ENCODE measurements at regions not wholly inside any gene's neighbourhood (a gene's known extent, or its start where the extent isn't known, plus 50 kb on each side); places are given as distances from the start of the nearest gene placed in this dataset.
"Not testable (repeated sequence)": the region's sequence is repeated elsewhere in the genome, so short reads cannot be mapped to it uniquely, and the experiment has no call there.

- Mint-ChIP-seq H3K4me3 (ENCODE audit: unreplicated experiment) (no peak overlapping the region), H3K9me3 (ENCODE audit: low read depth) (peaks cover 23% of the 10 kb centered on the region), H3K27me3 (ENCODE audit: low read depth) (no peaks in the 10 kb centered on the region), H3K4me1 (ENCODE audit: low read depth) (peaks cover 8% of the 10 kb centered on the region), H3K27ac (ENCODE audit: unreplicated experiment) (no peak overlapping the region), H3K36me3 (ENCODE audit: low read depth) (no peaks in the 10 kb centered on the region)
- DNase-seq (ENCODE audit: low spot score) = no peak
- TF ChIP-seq CTCF (IDR thresholded peaks at IDR 0.05) = no peak
These were observed 892.8 kb upstream of the MDGA2 start for GRCh38 chr14:48568252-48568651.

DNA sequence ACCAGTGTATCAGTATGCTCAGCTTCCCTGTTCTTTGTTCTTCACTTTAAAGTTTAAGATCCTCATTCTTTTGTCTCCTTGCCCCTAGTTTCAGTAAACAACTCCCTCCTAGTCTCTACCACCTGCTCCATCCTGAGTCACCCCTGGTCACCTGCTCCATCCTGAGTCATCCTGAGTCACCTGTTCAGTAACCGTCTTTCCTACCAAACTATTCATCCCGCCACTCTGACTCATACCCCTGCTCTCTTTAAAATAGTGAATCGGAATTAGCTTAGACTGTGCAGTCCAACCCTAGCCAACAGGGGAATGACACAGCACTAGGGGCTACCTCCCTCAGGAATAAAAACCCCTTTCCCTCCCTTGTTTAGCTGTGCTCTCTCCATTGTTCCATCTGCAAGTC, 888.1 kb upstream of the MDGA2 start:
- no peaks in the 10 kb centered on the region for H3K36me3 Mint-ChIP-seq (ENCODE audit: low read depth)
- H3K9me3 Mint-ChIP-seq (ENCODE audit: low read depth) = peaks cover 7% of the 10 kb centered on the region
- H3K4me1 Mint-ChIP-seq (ENCODE audit: low read depth) = peaks cover under 1% of the 10 kb centered on the region
- no peak overlapping the region for H3K27ac Mint-ChIP-seq (ENCODE audit: unreplicated experiment)
- TF ChIP-seq CTCF (IDR thresholded peaks at IDR 0.05) = no peak
- H3K27me3 Mint-ChIP-seq (ENCODE audit: low read depth) = no peaks in the 10 kb centered on the region
- no peak for DNase-seq (ENCODE audit: low spot score)
- no peak overlapping the region for H3K4me3 Mint-ChIP-seq (ENCODE audit: unreplicated experiment)

GRCh38 chr14:48561438-48561837, 886.0 kb upstream of the MDGA2 start:
- not testable (repeated sequence) for H3K4me3 Mint-ChIP-seq (ENCODE audit: unreplicated experiment); H3K36me3 Mint-ChIP-seq (ENCODE audit: low read depth); H3K27ac Mint-ChIP-seq (ENCODE audit: unreplicated experiment); H3K27me3 Mint-ChIP-seq (ENCODE audit: low read depth); DNase-seq (ENCODE audit: low spot score); H3K4me1 Mint-ChIP-seq (ENCODE audit: low read depth); H3K9me3 Mint-ChIP-seq (ENCODE audit: low read depth)

DNA sequence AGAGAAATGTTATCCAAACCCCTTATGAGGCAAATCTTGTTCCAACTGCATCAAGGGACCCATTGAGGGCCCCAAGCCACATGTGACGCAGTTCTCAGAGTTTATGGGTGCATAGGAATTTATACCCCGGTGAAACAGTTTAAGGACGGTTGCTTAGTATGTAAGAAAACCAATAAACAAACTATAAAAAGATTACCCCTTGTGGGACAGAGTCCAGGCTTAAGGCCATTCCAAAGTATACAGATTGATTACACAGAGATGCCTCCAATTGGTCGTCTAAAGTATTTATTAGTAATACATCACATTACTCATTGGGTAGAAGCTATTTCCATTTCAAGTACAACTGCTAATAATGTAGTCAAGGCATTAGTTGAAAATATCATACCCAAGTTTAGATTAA, 885.0 kb upstream of the MDGA2 start:
- no peaks in the 10 kb centered on the region for H3K36me3 Mint-ChIP-seq (ENCODE audit: low read depth)
- no peak overlapping the region for H3K4me3 Mint-ChIP-seq (ENCODE audit: unreplicated experiment)
- peaks cover 7% of the 10 kb centered on the region for H3K9me3 Mint-ChIP-seq (ENCODE audit: low read depth)
- no peak for TF ChIP-seq CTCF (IDR thresholded peaks at IDR 0.05)
- H3K4me1 Mint-ChIP-seq (ENCODE audit: low read depth) = no peaks in the 10 kb centered on the region
- no peak for DNase-seq (ENCODE audit: low spot score)
- no peak overlapping the region for H3K27ac Mint-ChIP-seq (ENCODE audit: unreplicated experiment)
- H3K27me3 Mint-ChIP-seq (ENCODE audit: low read depth) = no peaks in the 10 kb centered on the region

DNA sequence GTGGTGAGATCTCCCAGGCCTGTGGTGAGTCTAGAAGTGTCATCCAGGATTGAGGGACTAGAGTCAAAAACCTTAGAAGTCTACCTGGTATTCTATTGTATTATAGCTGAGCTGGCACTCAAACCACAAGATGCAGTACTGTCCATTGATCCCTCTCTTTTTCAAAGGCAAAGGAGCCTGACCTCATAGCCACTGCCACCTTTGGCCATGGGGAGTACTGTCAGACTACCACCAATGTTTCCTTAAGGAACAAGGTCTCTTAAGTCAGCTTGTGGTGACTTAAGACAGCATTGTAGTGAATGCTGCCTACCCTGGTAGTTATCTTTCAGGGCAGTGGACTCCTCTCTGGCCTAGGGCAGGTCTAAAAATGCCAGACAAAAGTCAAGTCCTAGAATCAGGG, 878.0 kb upstream of the MDGA2 start:
- no peak overlapping the region for H3K27ac Mint-ChIP-seq (ENCODE audit: unreplicated experiment)

More for the DNA sequence above, 878.0 kb upstream of the MDGA2 start:
- H3K4me1 Mint-ChIP-seq (ENCODE audit: low read depth) = no peaks in the 10 kb centered on the region
- H3K4me3 Mint-ChIP-seq (ENCODE audit: unreplicated experiment) = no peak overlapping the region
- DNase-seq (ENCODE audit: low spot score) = no peak
- no peaks in the 10 kb centered on the region for H3K9me3 Mint-ChIP-seq (ENCODE audit: low read depth)
- H3K36me3 Mint-ChIP-seq (ENCODE audit: low read depth) = no peaks in the 10 kb centered on the region
- TF ChIP-seq CTCF (IDR thresholded peaks at IDR 0.05) = no peak
- H3K27me3 Mint-ChIP-seq (ENCODE audit: low read depth) = no peaks in the 10 kb centered on the region

Data from chondrocyte (in vitro differentiated cells).